ENCODE measurements at regions not wholly inside any gene's neighbourhood (a gene's known extent, or its start where the extent isn't known, plus 50 kb on each side); places are given as distances from the start of the nearest gene placed in this dataset.

GRCh38 chr2:30356776-30357175 is 90.3 kb upstream of the LCLAT1 start:
- H4K20me1 ChIP-seq (ENCODE audit: insufficient read depth, low read length), result no peaks in the 10 kb centered on the region
- H3K9me3 ChIP-seq (ENCODE audit: low read length), result no peaks in the 10 kb centered on the region
- no peaks in the 10 kb centered on the region for H3K4me1 ChIP-seq (ENCODE audit: insufficient read depth, low read length, poor library complexity, severe bottlenecking)
- intact Hi-C loops (cut with micrococcal nuclease; ENCODE audit: unreplicated experiment), result no loop called here
- no peak overlapping the region for H3K27ac ChIP-seq (ENCODE audit: low read depth, low read length, poor library complexity, severe bottlenecking)
- H3K9me2 ChIP-seq (ENCODE audit: insufficient read depth, low read length), result no peaks in the 10 kb centered on the region
- H3K4me3 ChIP-seq (ENCODE audit: low read depth, low read length, poor library complexity, severe bottlenecking), result no peak overlapping the region
- ChIA-PET POLR2A (interaction anchor here (1.7 kb wide), 1 partner anchor 11 kb away, joined by 6 read pairs; no protein-coding TSS in a partner anchor), CTCF (ENCODE audit: unreplicated experiment) (no interaction called here)
- no peak overlapping the region for H2AFZ ChIP-seq (ENCODE audit: low read length)
- no peaks in the 10 kb centered on the region for H3K79me2 ChIP-seq (ENCODE audit: insufficient read depth, low read depth, low read length)
- no peak for DNase-seq (ENCODE audit: low spot score)
- no peak overlapping the region for H3K4me2 ChIP-seq (ENCODE audit: low read length)
- TF ChIP-seq CTCF (conservative IDR thresholded peaks at IDR 0.05; ENCODE audit: low read length), result no peak
- H3K36me3 ChIP-seq (ENCODE audit: insufficient read depth, low read length), result no peaks in the 10 kb centered on the region
- BruUV-seq (replicated peaks), result no TSS peak

GRCh38 chr2:30358351-30358750 is 88.7 kb upstream of the LCLAT1 start:
- no peak for TF ChIP-seq CTCF (conservative IDR thresholded peaks at IDR 0.05; ENCODE audit: low read length)
- TF ChIP-seq EZH2phosphoT487 (IDR thresholded peaks at IDR 0.05; ENCODE audit: borderline replicate concordance, low read depth, low read length), result no peak
- intact Hi-C loops (cut with micrococcal nuclease; ENCODE audit: unreplicated experiment), result no loop called here

GRCh38 chr2:30358842-30359241 is 88.2 kb upstream of the LCLAT1 start:
- no TSS peak for BruUV-seq (replicated peaks)
- H3K79me2 ChIP-seq (ENCODE audit: insufficient read depth, low read depth, low read length), result no peaks in the 10 kb centered on the region
- no peaks in the 10 kb centered on the region for H3K9me2 ChIP-seq (ENCODE audit: insufficient read depth, low read length)
- DNase-seq (ENCODE audit: low spot score), result no peak
- ChIA-PET POLR2A (no interaction called here), CTCF (ENCODE audit: unreplicated experiment) (no interaction called here)
- H3K4me3 ChIP-seq (ENCODE audit: low read depth, low read length, poor library complexity, severe bottlenecking), result no peak overlapping the region
- no peaks in the 10 kb centered on the region for H4K20me1 ChIP-seq (ENCODE audit: insufficient read depth, low read length)
- H2AFZ ChIP-seq (ENCODE audit: low read length), result no peak overlapping the region
- TF ChIP-seq CTCF (conservative IDR thresholded peaks at IDR 0.05; ENCODE audit: low read length) (no peak), EZH2phosphoT487 (IDR thresholded peaks at IDR 0.05; ENCODE audit: borderline replicate concordance, low read depth, low read length) (no peak)
- no peaks in the 10 kb centered on the region for H3K4me1 ChIP-seq (ENCODE audit: insufficient read depth, low read length, poor library complexity, severe bottlenecking)
- no peak overlapping the region for H3K4me2 ChIP-seq (ENCODE audit: low read length)
- intact Hi-C loops (cut with micrococcal nuclease; ENCODE audit: unreplicated experiment), result no loop called here
- H3K27ac ChIP-seq (ENCODE audit: low read depth, low read length, poor library complexity, severe bottlenecking), result no peak overlapping the region
- no peaks in the 10 kb centered on the region for H3K36me3 ChIP-seq (ENCODE audit: insufficient read depth, low read length)
- no peaks in the 10 kb centered on the region for H3K9me3 ChIP-seq (ENCODE audit: low read length)

More at GRCh38 chr2:30358351-30358750, 88.7 kb upstream of the LCLAT1 start:
- H3K36me3 ChIP-seq (ENCODE audit: insufficient read depth, low read length), result no peaks in the 10 kb centered on the region
- H3K9me3 ChIP-seq (ENCODE audit: low read length), result no peaks in the 10 kb centered on the region
- no TSS peak for BruUV-seq (replicated peaks)
- ChIA-PET CTCF (ENCODE audit: unreplicated experiment) (no interaction called here), POLR2A (interaction anchor here (0.6 kb wide), 1 partner anchor 1464 kb away, joined by 6 read pairs; the partner anchor contains the start of gene WDR43)
- H3K4me1 ChIP-seq (ENCODE audit: insufficient read depth, low read length, poor library complexity, severe bottlenecking), result no peaks in the 10 kb centered on the region
- no peak overlapping the region for H3K4me2 ChIP-seq (ENCODE audit: low read length)
- no peak for DNase-seq (ENCODE audit: low spot score)
- no peak overlapping the region for H3K4me3 ChIP-seq (ENCODE audit: low read depth, low read length, poor library complexity, severe bottlenecking)
- no peaks in the 10 kb centered on the region for H3K9me2 ChIP-seq (ENCODE audit: insufficient read depth, low read length)
- no peaks in the 10 kb centered on the region for H3K79me2 ChIP-seq (ENCODE audit: insufficient read depth, low read depth, low read length)
- no peaks in the 10 kb centered on the region for H4K20me1 ChIP-seq (ENCODE audit: insufficient read depth, low read length)
- H2AFZ ChIP-seq (ENCODE audit: low read length), result no peak overlapping the region
- H3K27ac ChIP-seq (ENCODE audit: low read depth, low read length, poor library complexity, severe bottlenecking), result no peak overlapping the region
